Suppressor macrophage (primary cell): ENCODE measurements at regions not wholly inside any gene's neighbourhood (a gene's known extent, or its start where the extent isn't known, plus 50 kb on each side); places are given as distances from the start of the nearest gene placed in this dataset.
"Not testable (repeated sequence)": the region's sequence is repeated elsewhere in the genome, so short reads cannot be mapped to it uniquely, and the experiment has no call there.

Experiments
- DNase-seq, 4 experiments: peaks; one replicate each; pipeline ENCODE4 v3.0.0-alpha.2; 2020 to 2022

DNA sequence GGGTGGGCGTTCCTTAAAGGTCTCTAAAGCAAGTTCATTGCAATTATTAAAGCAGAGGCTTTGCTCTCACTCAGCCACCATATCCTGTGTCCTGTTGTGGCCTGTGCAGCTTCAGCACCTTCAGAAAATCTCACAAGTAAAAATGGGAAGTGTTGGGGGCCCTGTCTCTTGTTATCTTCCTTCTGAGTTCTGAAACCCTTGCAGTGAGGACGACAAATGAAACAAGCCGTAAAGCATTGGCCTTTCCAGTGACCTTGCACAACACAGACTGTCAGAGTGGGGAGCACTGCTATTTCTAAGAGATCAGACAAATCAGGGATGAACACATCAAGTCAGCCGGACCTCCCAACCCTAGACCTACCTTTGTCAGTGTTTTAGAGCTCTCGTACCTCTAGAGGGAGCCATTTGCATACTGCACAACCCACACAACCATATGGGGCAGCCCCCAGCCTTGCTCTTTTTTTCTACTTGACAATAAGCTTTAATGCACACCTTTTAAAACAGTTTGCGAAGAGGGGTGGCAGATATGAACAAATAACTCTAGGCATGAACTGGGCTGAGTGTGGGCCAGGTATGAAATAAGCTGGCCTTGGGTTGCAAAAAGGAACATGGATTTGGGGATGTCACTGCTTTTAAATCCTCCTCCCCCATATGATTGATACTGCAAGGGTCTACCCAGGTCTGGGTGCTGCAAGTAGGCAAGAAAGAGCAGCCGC is 89.8 kb downstream of the KATNIP start:
- peak; percentile 26 to 61 (median 52) for DNase-seq

GRCh38 chr16:27640277-27640600 is 90.3 kb downstream of the KATNIP start:
- no peak for DNase-seq

DNA sequence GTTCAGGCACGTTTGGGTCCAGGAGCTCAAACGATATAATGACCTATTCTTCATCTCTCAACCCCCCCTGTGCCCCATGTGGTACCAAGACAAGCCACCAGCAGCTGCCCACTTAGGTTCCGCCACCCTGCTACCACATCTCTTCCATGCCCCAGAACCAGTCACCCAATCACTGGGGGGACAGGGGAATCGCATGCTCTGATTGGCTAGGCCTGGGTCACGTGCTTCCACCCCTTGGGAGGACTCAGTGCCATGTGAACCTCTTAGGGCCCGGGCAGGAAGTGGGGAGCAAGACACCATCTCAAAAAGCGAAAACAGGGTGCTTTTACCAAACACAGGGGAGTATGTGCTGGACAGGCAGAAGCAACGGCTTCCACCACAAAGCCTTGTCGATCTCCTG is 91.3 kb downstream of the KATNIP start:
- no peak for DNase-seq

DNA sequence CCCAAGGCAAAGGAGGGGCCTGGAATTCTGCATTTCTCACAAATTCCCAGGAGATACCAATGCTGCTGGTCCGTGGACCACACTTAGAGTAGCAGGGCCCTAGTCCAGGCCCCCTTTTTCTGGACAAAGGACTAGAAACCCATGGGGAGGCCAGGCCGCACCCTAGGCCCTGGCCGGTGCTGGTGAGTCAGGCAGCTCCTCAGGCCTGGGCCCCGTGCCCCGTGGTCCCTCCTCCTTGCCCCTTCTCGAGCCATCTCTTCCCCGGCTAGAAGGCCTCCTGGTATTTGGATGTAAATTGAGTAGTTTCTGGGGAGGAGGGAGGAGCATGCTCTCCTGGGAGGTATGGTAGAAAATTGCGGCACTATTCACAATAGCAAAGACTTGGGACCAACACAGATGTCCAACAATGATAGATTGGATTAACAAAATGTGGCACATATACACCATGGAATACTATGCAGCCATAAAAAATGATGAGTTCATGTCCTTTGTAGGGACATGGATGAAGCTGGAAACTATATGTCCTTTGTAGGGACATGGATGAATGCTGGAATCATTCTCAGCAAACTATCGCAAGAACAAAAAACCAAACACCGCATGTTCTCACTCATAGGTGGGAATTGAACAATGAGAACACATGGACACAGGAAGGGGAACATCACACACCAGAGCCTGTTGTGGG is 91.9 kb downstream of the KATNIP start:
- not testable (repeated sequence) for DNase-seq

- DNase-seq, result peak in 3 of 4 experiments; percentile 7 to 19 (median 16)
Observed at GRCh38 chr16:27642756-27643155, 92.8 kb downstream of the KATNIP start.

- no peak for DNase-seq
Observed at GRCh38 chr16:27644165-27644564, 94.2 kb downstream of the KATNIP start.

- DNase-seq, result peak in 3 of 4 experiments; percentile 50 to 67 (median 56)
Observed at GRCh38 chr16:27645396-27645795, 95.5 kb downstream of the KATNIP start.

- peak; percentile 67 to 87 (median 82) for DNase-seq
Observed at GRCh38 chr16:27646806-27647205, 96.9 kb downstream of the KATNIP start.

- DNase-seq, result no peak
Observed at GRCh38 chr16:27649021-27649420, 99.1 kb downstream of the KATNIP start.

DNA sequence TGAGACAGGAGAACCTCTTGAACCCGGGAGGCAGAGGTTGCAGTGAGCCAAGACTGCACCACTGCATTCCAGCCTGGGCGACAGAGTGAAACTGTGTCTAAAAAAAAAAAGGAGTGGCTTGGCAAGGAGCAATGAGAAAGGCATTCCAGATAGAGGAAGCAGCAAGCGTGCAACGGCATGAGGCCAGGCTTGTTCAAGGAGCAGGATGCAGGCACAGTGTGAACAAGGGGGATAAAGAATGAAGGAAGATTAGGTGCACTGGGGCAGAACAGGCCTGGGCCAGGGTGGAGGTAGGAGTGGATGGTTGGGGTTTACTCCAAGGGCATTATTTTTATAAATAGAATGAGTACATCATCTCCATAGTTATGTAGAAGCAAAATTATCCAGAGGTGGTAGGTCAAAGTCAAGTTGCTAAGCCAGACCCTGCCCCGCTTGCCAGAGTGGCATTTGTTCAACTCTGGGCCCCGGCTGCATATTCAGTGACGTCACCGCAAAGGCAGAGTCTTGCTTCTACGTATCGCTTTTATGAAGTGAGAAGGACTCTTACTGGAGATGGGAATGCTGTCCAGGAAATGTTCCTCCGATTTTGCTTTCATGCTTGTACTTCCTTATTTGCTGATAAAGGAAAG is 100.2 kb downstream of the KATNIP start:
- no peak for DNase-seq

DNA sequence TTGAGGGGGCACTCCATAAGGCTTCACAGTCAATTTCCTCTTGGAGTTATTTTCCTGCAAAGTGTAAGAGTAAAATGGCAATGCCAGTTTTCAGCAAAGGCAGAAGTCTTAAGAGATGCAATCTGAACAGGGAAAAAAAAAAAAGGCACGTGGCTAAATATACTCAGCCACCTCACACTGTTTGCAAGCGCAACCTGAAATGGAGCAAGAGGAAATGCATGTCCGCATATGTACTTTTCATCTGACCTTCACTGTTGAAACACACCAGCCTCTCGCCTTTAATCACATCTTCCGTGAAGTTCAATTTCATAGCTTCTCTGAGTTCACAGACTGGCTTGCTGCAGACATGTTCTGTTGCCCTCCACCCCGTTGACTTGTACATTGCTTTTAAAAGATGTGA is 101.4 kb downstream of the KATNIP start:
- DNase-seq, result no peak

DNA sequence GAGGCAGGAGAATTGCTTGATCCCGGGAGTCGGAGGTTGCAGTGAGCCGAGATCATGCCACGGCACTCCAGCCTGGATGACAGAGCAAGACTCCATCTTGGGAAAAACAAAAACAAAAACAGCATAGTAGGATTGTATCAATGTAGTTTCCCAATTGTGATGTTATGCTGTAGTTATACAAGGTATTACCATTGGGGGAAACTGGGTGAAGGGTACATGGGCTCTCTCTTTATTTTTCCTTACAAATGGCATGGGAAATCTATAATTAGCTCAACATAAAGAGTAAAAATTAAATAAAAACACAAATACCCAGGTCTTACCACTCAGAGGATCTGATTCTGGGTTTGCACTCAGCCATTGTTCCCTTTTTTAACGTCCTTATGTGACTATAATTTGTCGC is 107.9 kb downstream of the KATNIP start:
- DNase-seq, result no peak

- no peak for DNase-seq
Observed at GRCh38 chr16:27660507-27660906, 110.6 kb downstream of the KATNIP start.

DNA sequence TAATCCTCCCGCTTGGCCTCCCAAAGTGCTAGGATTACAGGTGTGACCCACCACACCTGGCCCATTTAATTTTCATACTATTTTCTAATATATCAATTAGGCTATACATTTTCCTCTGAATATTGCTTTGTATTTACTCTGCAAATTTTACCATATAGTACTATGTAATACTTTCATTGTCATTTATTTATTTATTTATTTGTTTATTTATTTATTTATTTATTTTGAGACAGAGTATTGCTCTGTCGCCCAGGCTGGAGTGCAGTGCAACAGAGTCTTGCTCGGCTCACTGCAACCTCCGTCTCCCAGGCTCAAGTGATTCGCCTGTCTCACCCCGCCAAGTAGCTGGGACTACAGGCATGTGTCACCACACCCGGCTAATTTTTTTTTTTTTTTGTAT is 113.3 kb downstream of the KATNIP start:
- DNase-seq, result not testable (repeated sequence)

GRCh38 chr16:27665881-27666280 is 115.9 kb downstream of the KATNIP start:
- DNase-seq, result no peak

- DNase-seq, result no peak
Observed at GRCh38 chr16:27670071-27670810, 120.3 kb downstream of the KATNIP start.

DNA sequence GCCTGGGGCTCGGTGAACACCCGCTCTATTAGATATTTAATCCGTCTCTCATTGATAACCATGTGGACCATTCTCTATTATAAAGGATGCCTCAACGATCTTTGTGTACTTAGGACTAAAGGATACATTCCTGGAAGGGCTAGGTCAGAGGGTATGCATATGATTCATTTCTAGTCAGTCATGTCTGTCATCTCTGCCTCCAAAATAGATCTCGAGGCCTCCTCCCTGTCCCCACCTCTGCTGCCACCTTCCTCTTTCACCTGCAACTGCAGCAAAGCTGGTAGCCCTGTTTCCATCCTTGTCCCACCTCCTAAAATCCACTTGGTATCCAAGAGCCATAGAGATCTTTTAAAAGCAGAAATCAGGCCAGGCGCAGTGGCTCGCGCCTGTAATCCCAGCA is 121.5 kb downstream of the KATNIP start:
- no peak for DNase-seq

DNA sequence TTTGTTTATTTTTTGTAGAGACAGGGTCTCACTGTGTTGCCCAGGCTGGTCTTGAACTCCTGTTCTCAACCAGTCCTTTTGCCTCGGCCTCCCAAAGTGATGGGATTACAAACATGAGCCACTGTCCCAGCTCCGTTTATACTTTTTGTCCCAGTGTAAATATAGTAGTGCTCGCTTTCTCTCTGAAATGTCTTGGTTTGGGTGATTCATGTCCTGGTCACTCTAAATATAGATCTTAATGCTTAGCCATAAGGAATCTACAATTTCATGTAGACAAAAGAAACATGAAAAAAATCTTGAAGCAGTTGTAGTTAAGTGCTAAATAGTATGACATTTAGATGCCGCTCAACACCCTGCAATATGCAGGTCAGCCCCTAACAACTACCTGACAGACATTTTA is 126.9 kb downstream of the KATNIP start:
- DNase-seq, result no peak

DNA sequence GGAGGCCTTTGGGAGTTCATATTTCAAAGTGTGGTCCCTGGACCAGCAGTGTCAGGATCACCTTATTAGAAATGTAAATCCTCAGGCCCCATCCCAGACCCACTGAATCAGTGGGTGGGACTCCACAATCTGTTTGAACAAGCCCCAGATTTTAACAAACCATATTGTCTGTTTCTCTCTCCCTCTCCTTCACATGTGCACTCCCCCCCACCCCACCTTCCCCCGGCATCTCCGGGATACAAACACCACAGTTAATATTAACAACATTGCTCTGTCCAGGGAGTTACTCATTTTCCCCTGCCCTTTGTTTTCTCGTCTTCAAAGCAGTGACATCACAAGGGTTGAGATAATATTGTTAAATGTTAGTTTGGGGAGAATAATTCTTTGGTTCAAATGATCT is 127.3 kb downstream of the KATNIP start:
- no peak for DNase-seq

GRCh38 chr16:27678955-27679354 is 129.0 kb downstream of the KATNIP start:
- DNase-seq, result no peak

DNA sequence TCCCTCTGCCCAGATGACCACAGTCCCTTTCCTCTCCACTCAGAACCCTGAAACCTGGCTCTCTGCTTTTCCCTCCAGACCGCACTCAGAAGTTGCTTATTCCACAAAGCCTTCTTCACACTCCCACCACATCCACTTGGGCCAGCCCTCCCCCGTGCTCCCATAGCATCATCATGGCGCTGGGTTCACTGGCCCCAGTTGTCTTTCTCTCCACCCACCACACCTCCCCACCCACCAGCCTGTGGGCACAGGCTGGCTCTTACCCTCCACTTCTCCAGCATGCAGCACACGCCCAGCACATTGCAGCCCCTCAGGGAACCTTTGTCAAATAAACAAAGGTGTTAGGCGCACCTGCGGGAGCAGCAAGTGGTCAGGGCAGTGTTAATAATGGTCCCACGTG is 130.0 kb downstream of the KATNIP start:
- DNase-seq, result no peak

DNA sequence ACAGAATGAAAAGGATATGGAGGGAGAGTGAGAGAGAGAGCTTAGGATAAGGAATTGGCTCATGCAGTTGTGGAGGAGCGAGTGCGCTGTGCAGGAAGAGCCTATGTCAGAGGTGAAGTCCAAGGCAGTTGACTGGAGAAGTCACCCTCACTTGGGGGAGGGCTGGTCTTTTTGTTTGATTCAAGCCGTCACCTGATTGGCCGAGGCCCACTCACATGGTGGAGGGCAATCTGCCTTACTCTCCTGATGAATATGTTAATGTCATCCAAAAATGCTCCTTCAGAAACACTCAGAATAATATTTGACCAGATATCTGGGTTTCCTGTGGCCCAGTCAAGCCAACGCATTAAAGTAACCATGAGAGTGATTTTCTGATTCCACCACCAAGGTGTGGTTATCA is 131.7 kb downstream of the KATNIP start:
- DNase-seq, result no peak

- no peak for DNase-seq
Observed at GRCh38 chr16:27684047-27684446, 134.1 kb downstream of the KATNIP start.
